ENCODE measurements at regions not wholly inside any gene's neighbourhood (a gene's known extent, or its start where the extent isn't known, plus 50 kb on each side); places are given as distances from the start of the nearest gene placed in this dataset.

DNA sequence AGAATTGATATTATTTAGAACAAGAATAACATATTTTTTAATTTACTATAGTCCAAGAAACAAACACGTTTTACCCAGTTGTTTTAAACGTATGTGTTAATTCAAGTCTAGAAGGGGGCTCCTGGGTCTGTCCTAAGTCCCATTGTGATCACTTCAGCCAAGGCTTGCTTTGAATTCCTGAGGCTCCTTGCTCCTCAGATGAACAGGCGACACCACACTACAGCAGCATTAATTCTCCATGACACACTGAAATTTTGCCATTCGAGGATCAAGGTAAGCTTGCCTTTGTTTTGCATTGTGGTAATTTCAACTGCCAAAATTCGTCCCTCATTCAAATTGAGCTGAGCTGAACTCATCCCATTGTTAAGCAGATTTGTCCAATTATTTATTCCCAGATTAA, 1442.6 kb downstream of the SLITRK5 start:
- no peaks in the 10 kb centered on the region for H3K9me2 ChIP-seq (replicated peaks; ENCODE audit: insufficient read depth)
- no peak overlapping the region for H3K4me3 ChIP-seq
- no peaks in the 10 kb centered on the region for H3K79me2 ChIP-seq
- TF ChIP-seq EZH2 (IDR thresholded peaks at IDR 0.05; ENCODE audit: borderline replicate concordance) (no peak), EZH2phosphoT487 (IDR thresholded peaks at IDR 0.05; ENCODE audit: low read depth, severe bottlenecking, unreplicated experiment) (no peak)
- TF ChIP-seq, protein P1, sequence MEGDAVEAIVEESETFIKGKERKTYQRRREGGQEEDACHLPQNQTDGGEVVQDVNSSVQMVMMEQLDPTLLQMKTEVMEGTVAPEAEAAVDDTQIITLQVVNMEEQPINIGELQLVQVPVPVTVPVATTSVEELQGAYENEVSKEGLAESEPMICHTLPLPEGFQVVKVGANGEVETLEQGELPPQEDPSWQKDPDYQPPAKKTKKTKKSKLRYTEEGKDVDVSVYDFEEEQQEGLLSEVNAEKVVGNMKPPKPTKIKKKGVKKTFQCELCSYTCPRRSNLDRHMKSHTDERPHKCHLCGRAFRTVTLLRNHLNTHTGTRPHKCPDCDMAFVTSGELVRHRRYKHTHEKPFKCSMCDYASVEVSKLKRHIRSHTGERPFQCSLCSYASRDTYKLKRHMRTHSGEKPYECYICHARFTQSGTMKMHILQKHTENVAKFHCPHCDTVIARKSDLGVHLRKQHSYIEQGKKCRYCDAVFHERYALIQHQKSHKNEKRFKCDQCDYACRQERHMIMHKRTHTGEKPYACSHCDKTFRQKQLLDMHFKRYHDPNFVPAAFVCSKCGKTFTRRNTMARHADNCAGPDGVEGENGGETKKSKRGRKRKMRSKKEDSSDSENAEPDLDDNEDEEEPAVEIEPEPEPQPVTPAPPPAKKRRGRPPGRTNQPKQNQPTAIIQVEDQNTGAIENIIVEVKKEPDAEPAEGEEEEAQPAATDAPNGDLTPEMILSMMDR (IDR thresholded peaks at IDR 0.05; ENCODE audit: poor library complexity), result no peak
- no peak overlapping the region for H3K27ac ChIP-seq
- no peaks in the 10 kb centered on the region for H3K4me1 ChIP-seq (ENCODE audit: insufficient read depth)
- no peaks in the 10 kb centered on the region for H3K36me3 ChIP-seq (replicated peaks; ENCODE audit: insufficient read depth, low read depth)
- 53% methylated on average over 5 of the region's 5 CpGs for WGBS (ENCODE audit: low lambda C conversion rate, missing lambda C conversion rate)
- H3K27me3 ChIP-seq, result no peaks in the 10 kb centered on the region
- H2AFZ ChIP-seq, result no peak overlapping the region
- H4K20me1 ChIP-seq (ENCODE audit: insufficient read depth, poor library complexity, severe bottlenecking), result no peaks in the 10 kb centered on the region
- DNase-seq (ENCODE audit: low spot score), result no peak
- no peaks in the 10 kb centered on the region for H3K9me3 ChIP-seq (ENCODE audit: low read depth)
- no peak overlapping the region for H3K4me2 ChIP-seq

DNA sequence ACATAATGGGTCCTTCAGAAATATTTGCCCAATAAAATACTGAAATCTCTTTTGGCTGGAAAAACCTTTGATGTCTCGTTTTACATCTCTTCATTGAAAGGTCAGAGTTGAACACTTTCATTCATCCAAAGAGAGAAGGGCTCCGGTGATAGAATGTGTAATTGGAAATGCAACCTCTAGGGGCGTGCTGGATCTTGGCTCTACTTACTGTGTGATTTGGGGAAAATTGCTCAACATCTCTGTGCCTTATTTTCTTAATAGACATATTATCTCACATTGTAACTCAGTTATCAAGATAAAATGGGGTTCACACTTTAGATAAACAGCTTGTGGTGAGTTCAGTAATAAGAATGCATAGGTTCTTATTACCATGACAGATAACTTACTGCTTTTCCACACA, 1444.1 kb downstream of the SLITRK5 start:
- H3K27me3 ChIP-seq, result no peaks in the 10 kb centered on the region
- no peak overlapping the region for H3K27ac ChIP-seq
- H3K4me3 ChIP-seq, result no peak overlapping the region
- no peak overlapping the region for H3K4me2 ChIP-seq
- WGBS (ENCODE audit: low lambda C conversion rate, missing lambda C conversion rate), result 88% methylated on average over 3 of the region's 3 CpGs
- no peak for DNase-seq (ENCODE audit: low spot score)
- TF ChIP-seq EZH2phosphoT487 (IDR thresholded peaks at IDR 0.05; ENCODE audit: low read depth, severe bottlenecking, unreplicated experiment) (no peak), EZH2 (IDR thresholded peaks at IDR 0.05; ENCODE audit: borderline replicate concordance) (no peak)
- TF ChIP-seq, protein P1 (IDR thresholded peaks at IDR 0.05; ENCODE audit: poor library complexity), result no peak
- no peaks in the 10 kb centered on the region for H3K4me1 ChIP-seq (ENCODE audit: insufficient read depth)
- no peak overlapping the region for H2AFZ ChIP-seq
- H3K9me2 ChIP-seq (replicated peaks; ENCODE audit: insufficient read depth), result no peaks in the 10 kb centered on the region
- H4K20me1 ChIP-seq (ENCODE audit: insufficient read depth, poor library complexity, severe bottlenecking), result no peaks in the 10 kb centered on the region
- no peaks in the 10 kb centered on the region for H3K36me3 ChIP-seq (replicated peaks; ENCODE audit: insufficient read depth, low read depth)
- no peaks in the 10 kb centered on the region for H3K79me2 ChIP-seq
- no peaks in the 10 kb centered on the region for H3K9me3 ChIP-seq (ENCODE audit: low read depth)

DNA sequence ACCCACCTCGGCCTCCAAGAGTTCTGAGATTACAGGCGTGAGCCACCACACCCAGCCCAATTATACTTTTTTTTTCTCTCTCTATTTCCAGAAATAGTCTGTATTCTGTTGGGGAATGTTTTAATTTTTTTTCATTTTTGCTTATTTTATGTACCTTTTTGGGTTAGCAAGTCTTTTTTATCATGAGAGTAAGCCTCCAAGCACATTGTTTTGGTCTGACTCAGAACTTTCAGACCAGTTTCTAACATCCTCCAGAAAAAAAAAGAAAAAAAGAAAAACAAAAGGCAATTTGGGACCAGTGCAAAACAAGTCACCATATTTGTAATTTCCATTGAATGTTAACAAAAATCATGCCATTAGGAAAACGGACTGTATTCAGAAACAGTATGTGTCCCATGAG, 1465.5 kb downstream of the SLITRK5 start:
- no peak for TF ChIP-seq EZH2phosphoT487 (IDR thresholded peaks at IDR 0.05; ENCODE audit: low read depth, severe bottlenecking, unreplicated experiment)
- no peak for TF ChIP-seq EZH2 (IDR thresholded peaks at IDR 0.05; ENCODE audit: borderline replicate concordance)
- TF ChIP-seq, protein P1 (IDR thresholded peaks at IDR 0.05; ENCODE audit: poor library complexity), result no peak
- 59% methylated on average over 3 of the region's 3 CpGs for WGBS (ENCODE audit: low lambda C conversion rate, missing lambda C conversion rate)
- no peaks in the 10 kb centered on the region for H3K27me3 ChIP-seq
- H3K27ac ChIP-seq, result no peak overlapping the region
- DNase-seq (ENCODE audit: low spot score), result no peak
- no peaks in the 10 kb centered on the region for H3K9me3 ChIP-seq (ENCODE audit: low read depth)
- no peak overlapping the region for H2AFZ ChIP-seq
- no peak overlapping the region for H3K4me2 ChIP-seq
- H3K36me3 ChIP-seq (replicated peaks; ENCODE audit: insufficient read depth, low read depth), result no peaks in the 10 kb centered on the region
- no peak overlapping the region for H3K4me3 ChIP-seq
- no peaks in the 10 kb centered on the region for H3K9me2 ChIP-seq (replicated peaks; ENCODE audit: insufficient read depth)
- no peaks in the 10 kb centered on the region for H3K79me2 ChIP-seq
- H4K20me1 ChIP-seq (ENCODE audit: insufficient read depth, poor library complexity, severe bottlenecking), result no peaks in the 10 kb centered on the region
- no peaks in the 10 kb centered on the region for H3K4me1 ChIP-seq (ENCODE audit: insufficient read depth)

DNA sequence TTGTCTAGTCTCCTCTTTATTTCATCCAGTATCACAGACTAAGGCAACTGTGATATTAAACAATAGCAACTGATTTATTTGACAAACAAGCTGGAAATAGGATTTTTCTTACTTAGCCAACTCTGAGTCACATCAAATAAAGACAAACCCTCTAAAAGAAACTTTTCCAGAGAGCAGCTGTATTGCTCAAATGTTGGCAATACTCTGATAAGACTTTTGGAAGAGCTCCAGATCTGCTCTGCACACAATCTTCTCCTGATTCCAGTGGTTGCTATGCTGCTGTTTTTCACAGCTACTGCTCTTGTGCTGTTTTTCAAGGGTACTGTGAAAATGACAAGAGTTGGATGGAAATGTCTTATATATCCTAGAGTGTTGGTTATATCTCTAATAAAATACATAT, 1479.2 kb downstream of the SLITRK5 start:
- no peaks in the 10 kb centered on the region for H3K79me2 ChIP-seq
- H3K27ac ChIP-seq, result no peak overlapping the region
- H3K4me3 ChIP-seq, result no peak overlapping the region
- H3K9me2 ChIP-seq (replicated peaks; ENCODE audit: insufficient read depth), result no peaks in the 10 kb centered on the region
- no peaks in the 10 kb centered on the region for H3K27me3 ChIP-seq
- no peaks in the 10 kb centered on the region for H3K9me3 ChIP-seq (ENCODE audit: low read depth)
- H3K4me2 ChIP-seq, result no peak overlapping the region
- H3K36me3 ChIP-seq (replicated peaks; ENCODE audit: insufficient read depth, low read depth), result no peaks in the 10 kb centered on the region
- H2AFZ ChIP-seq, result no peak overlapping the region
- no peaks in the 10 kb centered on the region for H3K4me1 ChIP-seq (ENCODE audit: insufficient read depth)
- TF ChIP-seq, protein P1 (IDR thresholded peaks at IDR 0.05; ENCODE audit: poor library complexity), result no peak
- TF ChIP-seq EZH2 (IDR thresholded peaks at IDR 0.05; ENCODE audit: borderline replicate concordance) (no peak), EZH2phosphoT487 (IDR thresholded peaks at IDR 0.05; ENCODE audit: low read depth, severe bottlenecking, unreplicated experiment) (no peak)
- no peaks in the 10 kb centered on the region for H4K20me1 ChIP-seq (ENCODE audit: insufficient read depth, poor library complexity, severe bottlenecking)
- DNase-seq (ENCODE audit: low spot score), result peak; percentile 46
